OCI-LY7 (cell line): ENCODE measurements at regions not wholly inside any gene's neighbourhood (a gene's known extent, or its start where the extent isn't known, plus 50 kb on each side); places are given as distances from the start of the nearest gene placed in this dataset.

Experiments used
- BruUV-seq: library from RNA; stranded (reverse); fragments of 400-500 nt; replicated peaks from 2 replicates; lab custom pipeline; 2021; lab: Mats Ljungman, UMichigan
- CTCF ChIA-PET: fragments of 300-600 bp; sonication (Branson Sonifier 250); formaldehyde crosslinking; loops from one replicate; lab custom pipeline; 2022; ENCODE audit warnings: antibody characterized with exemption; ENCODE audit not compliant: unreplicated experiment; lab: Charles Lee
- POLR2A ChIA-PET: fragments of 300-600 bp; sonication (Branson Sonifier 250); formaldehyde crosslinking; loops from one replicate; lab custom pipeline; 2022; ENCODE audit warnings: antibody characterized with exemption; lab: Charles Lee
- DNase-seq: peaks from one replicate; pipeline ENCODE4 v3.0.0-alpha.2; 2015; ENCODE audit warnings: low spot score
- H2AFZ ChIP-seq: fragments of 200-600 bp; sonication (generic), shearing (Covaris generic); 2 replicates; pipeline ENCODE4 v1.6.1; 2014; ENCODE audit warnings: mild to moderate bottlenecking, antibody characterized with exemption, low read length, moderate library complexity
- H3K27ac ChIP-seq: fragments of 200-600 bp; sonication (generic); 2 replicates; pipeline ENCODE4 v1.5.1; 2014; ENCODE audit warnings: mixed run types, low read depth, mild to moderate bottlenecking, moderate library complexity, low read length, inconsistent platforms; ENCODE audit not compliant: poor library complexity, severe bottlenecking
- H3K36me3 ChIP-seq: fragments of 200-600 bp; sonication (generic); 2 replicates; pipeline ENCODE4 v1.6.1; 2014; ENCODE audit warnings: mild to moderate bottlenecking, antibody characterized with exemption, low read length, moderate library complexity, mixed read lengths; ENCODE audit not compliant: insufficient read depth
- H3K4me1 ChIP-seq: fragments of 200-600 bp; sonication (generic); 2 replicates; pipeline ENCODE4 v1.5.1; 2014; ENCODE audit warnings: mild to moderate bottlenecking, low read length; ENCODE audit not compliant: insufficient read depth, poor library complexity, severe bottlenecking
- H3K4me2 ChIP-seq: fragments of 200-600 bp; sonication (generic); 2 replicates; pipeline ENCODE4 v1.6.1; 2014; ENCODE audit warnings: mild to moderate bottlenecking, low read length
- H3K4me3 ChIP-seq: fragments of 200-600 bp; sonication (generic); 2 replicates; pipeline ENCODE4 v1.5.1; 2014; ENCODE audit warnings: mild to moderate bottlenecking, low read depth, low read length; ENCODE audit not compliant: poor library complexity, severe bottlenecking
- H3K79me2 ChIP-seq: fragments of 200-600 bp; sonication (generic); 2 replicates; pipeline ENCODE4 v1.6.1; 2016; ENCODE audit warnings: low read depth, mild to moderate bottlenecking, low read length, moderate library complexity, mixed read lengths; ENCODE audit not compliant: insufficient read depth
- H3K9me2 ChIP-seq: fragments of 200-600 bp; sonication (generic); 2 replicates; pipeline ENCODE4 v1.6.1; 2016; ENCODE audit warnings: mild to moderate bottlenecking, low read length, mixed read lengths; ENCODE audit not compliant: insufficient read depth
- H3K9me3 ChIP-seq: fragments of 200-600 bp; sonication (generic); 2 replicates; pipeline ENCODE4 v1.6.1; 2014; ENCODE audit warnings: mild to moderate bottlenecking, mixed run types, low read length, mixed read lengths
- H4K20me1 ChIP-seq: fragments of 200-600 bp; sonication (generic); 2 replicates; pipeline ENCODE4 v1.6.1; 2014; ENCODE audit warnings: mild to moderate bottlenecking, antibody characterized with exemption, low read length, moderate library complexity, mixed read lengths; ENCODE audit not compliant: insufficient read depth
- EZH2phosphoT487 ChIP-seq: fragments of 200-600 bp; sonication (generic); IDR thresholded peaks from 2 replicates; pipeline ENCODE4 v1.6.1; 2018; ENCODE audit warnings: low read depth, borderline replicate concordance, mild to moderate bottlenecking, mixed run types, antibody characterized with exemption, low read length, moderate library complexity, mixed read lengths
- intact Hi-C: fragments of 100-400 bp; cut with micrococcal nuclease; formaldehyde crosslinking; loops from one replicate; pipeline ENCODE4 v1.10.0; 2022; ENCODE audit not compliant: unreplicated experiment
- TF ChIP-seq, protein P1 (sequence below): fragments of 200-600 bp; sonication (generic); conservative IDR thresholded peaks from 2 replicates; pipeline ENCODE4 v1.5.1; 2014; ENCODE audit warnings: mild to moderate bottlenecking, antibody characterized with exemption, low read length, moderate library complexity, mixed read lengths

DNA sequence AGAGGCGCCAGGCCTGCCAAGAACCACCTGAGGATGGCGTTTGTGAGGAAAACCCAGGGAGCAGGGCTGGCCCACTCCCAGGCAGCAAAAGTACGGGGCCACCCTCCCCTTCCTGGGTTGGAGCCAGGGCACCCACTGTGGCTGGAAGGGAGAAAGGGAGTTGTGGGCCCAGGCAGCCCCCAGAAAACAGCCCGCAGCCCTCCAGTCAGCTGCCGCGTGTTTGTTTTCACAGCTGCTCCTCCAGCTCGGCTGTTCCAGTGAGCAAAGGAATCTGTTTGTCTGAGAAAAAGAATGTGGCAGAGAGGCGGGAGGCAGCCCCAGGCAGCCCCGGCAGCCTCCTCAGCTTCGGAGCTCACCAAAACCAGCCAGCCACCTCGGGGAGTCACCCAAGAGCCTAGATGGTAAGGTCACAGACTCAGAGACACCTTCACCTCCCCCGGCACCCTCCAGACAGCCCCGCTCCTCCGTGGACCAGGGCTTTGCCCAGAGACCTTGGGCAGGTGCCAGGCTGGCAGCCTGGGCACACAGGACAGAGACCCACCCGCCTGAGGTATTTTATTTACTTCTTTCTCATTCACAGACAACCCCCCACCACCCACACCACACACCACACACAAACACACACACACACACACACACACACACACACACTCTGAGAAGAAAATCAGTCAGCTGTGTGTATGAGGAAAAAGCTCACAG, 338.1 kb downstream of the BCOR start:
- no TSS peak for BruUV-seq
- Histone ChIP-seq H3K79me2 (no peaks in the 10 kb centered on the region), H3K9me2 (no peaks in the 10 kb centered on the region), H3K9me3 (0 out of 2 replicates have a peak, but pooled peaks cover 7% of the 10 kb centered on the region), H3K4me2 (peak overlapping the region; percentile 52), H2AFZ (peak overlapping the region; percentile 80), H3K4me1 (peaks cover 91% of the 10 kb centered on the region), H3K27ac (peak overlapping the region; percentile 47), H3K4me3 (no peak overlapping the region), H4K20me1 (no peaks in the 10 kb centered on the region), H3K36me3 (no peaks in the 10 kb centered on the region)
- ChIA-PET POLR2A (interaction anchor here (0.6 to 0.7 kb wide), 2 partner anchors 106 to 456 kb away, joined by 3 to 7 read pairs; no protein-coding TSS in a partner anchor), CTCF (interaction anchor here (0.5 kb wide), 1 partner anchor 417 kb away, joined by 7 read pairs; no protein-coding TSS in a partner anchor)
- intact Hi-C loops, result loop anchor here (10.0 kb wide), 1 partner anchor 955 kb away; the partner anchor contains the start of gene MID1IP1
- peak; percentile 46 for DNase-seq
- TF ChIP-seq, protein P1, sequence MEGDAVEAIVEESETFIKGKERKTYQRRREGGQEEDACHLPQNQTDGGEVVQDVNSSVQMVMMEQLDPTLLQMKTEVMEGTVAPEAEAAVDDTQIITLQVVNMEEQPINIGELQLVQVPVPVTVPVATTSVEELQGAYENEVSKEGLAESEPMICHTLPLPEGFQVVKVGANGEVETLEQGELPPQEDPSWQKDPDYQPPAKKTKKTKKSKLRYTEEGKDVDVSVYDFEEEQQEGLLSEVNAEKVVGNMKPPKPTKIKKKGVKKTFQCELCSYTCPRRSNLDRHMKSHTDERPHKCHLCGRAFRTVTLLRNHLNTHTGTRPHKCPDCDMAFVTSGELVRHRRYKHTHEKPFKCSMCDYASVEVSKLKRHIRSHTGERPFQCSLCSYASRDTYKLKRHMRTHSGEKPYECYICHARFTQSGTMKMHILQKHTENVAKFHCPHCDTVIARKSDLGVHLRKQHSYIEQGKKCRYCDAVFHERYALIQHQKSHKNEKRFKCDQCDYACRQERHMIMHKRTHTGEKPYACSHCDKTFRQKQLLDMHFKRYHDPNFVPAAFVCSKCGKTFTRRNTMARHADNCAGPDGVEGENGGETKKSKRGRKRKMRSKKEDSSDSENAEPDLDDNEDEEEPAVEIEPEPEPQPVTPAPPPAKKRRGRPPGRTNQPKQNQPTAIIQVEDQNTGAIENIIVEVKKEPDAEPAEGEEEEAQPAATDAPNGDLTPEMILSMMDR, result no peak
- no peak for TF ChIP-seq EZH2phosphoT487

GRCh38 chrX:39760930-39761329, 336.8 kb downstream of the BCOR start:
- H3K36me3 ChIP-seq, result no peaks in the 10 kb centered on the region
- peak overlapping the region; percentile 100 for H3K27ac ChIP-seq
- no peak overlapping the region for H3K4me3 ChIP-seq
- no peak for TF ChIP-seq EZH2phosphoT487
- TF ChIP-seq, protein P1, result no peak
- 0 out of 2 replicates have a peak, but pooled peaks cover 7% of the 10 kb centered on the region for H3K9me3 ChIP-seq
- no peak overlapping the region; the same call in 1 of the 2 replicates for H2AFZ ChIP-seq
- BruUV-seq, result no TSS peak
- H4K20me1 ChIP-seq, result no peaks in the 10 kb centered on the region
- H3K4me1 ChIP-seq, result peaks cover 91% of the 10 kb centered on the region
- CTCF ChIA-PET, result no interaction called here
- DNase-seq, result no peak
- H3K4me2 ChIP-seq, result peak overlapping the region; percentile 29; the same call in 1 of the 2 replicates
- POLR2A ChIA-PET, result no interaction called here
- no peaks in the 10 kb centered on the region for H3K9me2 ChIP-seq
- intact Hi-C loops, result loop anchor here (10.0 kb wide), 1 partner anchor 956 kb away; the partner anchor contains the start of gene MID1IP1
- no peaks in the 10 kb centered on the region for H3K79me2 ChIP-seq
